ENCODE measurements at regions not wholly inside any gene's neighbourhood (a gene's known extent, or its start where the extent isn't known, plus 50 kb on each side); places are given as distances from the start of the nearest gene placed in this dataset.

DNA sequence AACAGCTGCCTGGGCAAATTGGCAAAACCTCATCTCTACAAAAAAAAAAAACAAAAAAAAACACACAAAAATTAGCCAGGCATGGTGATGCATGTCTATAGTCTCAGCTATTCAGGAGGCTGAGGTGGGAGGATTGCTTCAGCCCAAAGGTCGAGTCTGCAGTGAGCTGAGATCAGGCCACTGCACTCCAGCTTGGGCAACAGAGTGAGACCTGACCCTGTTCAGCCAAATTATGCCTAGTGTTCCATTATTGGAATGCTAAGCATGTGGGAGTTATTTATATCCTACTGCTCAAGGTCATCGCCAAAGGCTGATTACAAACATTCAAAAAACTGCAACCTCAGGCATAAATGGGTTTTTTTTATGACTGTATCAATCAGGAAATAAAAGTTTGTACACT, 1251.0 kb upstream of the PCDH9 start:
- intact Hi-C loops (cut with DNase I): no loop called here
- 26% methylated on average over 2 of the region's 2 CpGs for WGBS, 2 donors
- no peak for DNase-seq
- Histone ChIP-seq H3K9me3 (peaks cover 0 to 8% (median 0%) of the 10 kb centered on the region in 11 donors), H3K4me3 (no peak overlapping the region), H3K4me1 (peaks cover 0 to 4% (median 0%) of the 10 kb centered on the region in 9 donors), H3K27me3 (no peaks in the 10 kb centered on the region), H3K27ac (no peak overlapping the region), H3K36me3 (no peaks in the 10 kb centered on the region)
- TF ChIP-seq, protein P1, sequence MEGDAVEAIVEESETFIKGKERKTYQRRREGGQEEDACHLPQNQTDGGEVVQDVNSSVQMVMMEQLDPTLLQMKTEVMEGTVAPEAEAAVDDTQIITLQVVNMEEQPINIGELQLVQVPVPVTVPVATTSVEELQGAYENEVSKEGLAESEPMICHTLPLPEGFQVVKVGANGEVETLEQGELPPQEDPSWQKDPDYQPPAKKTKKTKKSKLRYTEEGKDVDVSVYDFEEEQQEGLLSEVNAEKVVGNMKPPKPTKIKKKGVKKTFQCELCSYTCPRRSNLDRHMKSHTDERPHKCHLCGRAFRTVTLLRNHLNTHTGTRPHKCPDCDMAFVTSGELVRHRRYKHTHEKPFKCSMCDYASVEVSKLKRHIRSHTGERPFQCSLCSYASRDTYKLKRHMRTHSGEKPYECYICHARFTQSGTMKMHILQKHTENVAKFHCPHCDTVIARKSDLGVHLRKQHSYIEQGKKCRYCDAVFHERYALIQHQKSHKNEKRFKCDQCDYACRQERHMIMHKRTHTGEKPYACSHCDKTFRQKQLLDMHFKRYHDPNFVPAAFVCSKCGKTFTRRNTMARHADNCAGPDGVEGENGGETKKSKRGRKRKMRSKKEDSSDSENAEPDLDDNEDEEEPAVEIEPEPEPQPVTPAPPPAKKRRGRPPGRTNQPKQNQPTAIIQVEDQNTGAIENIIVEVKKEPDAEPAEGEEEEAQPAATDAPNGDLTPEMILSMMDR (IDR thresholded peaks at IDR 0.05): no peak
- peak in 3 of 8 donors; percentile 39 to 67 (median 56) for ATAC-seq

DNA sequence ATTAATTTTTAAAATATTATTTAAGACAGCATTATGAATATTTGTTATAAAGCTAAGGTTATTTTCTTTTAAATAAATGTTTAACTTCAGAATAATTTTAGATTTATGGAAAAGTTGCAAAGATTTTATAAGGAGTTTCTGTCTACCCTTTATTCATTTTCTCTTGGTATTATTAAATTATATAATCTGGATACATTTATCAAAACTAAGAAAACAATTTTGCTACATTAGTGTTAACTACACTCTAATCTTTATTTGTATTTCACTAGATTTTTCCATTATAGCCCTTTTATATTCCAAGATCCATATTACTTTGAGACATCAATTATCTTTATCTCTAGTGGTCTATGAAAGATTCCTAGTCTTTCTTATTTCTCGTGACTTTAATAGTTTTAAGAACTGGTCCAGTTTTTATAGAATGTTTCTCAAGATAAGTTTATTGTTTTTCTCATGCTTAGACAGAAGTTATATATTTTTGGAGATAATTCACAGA, 1243.7 kb upstream of the PCDH9 start:
- Histone ChIP-seq H3K4me3 (no peak overlapping the region), H3K27ac (no peak overlapping the region), H3K36me3 (no peaks in the 10 kb centered on the region), H3K9me3 (peaks cover 0 to 3% (median 0%) of the 10 kb centered on the region in 11 donors), H3K27me3 (no peaks in the 10 kb centered on the region), H3K4me1 (no peaks in the 10 kb centered on the region)
- 64 to 83% methylated on average over 1 of the region's 1 CpG for WGBS, 2 donors
- ATAC-seq: no peak
- TF ChIP-seq, protein P1 (IDR thresholded peaks at IDR 0.05): no peak
- intact Hi-C loops (cut with DNase I): no loop called here
- DNase-seq: no peak

DNA sequence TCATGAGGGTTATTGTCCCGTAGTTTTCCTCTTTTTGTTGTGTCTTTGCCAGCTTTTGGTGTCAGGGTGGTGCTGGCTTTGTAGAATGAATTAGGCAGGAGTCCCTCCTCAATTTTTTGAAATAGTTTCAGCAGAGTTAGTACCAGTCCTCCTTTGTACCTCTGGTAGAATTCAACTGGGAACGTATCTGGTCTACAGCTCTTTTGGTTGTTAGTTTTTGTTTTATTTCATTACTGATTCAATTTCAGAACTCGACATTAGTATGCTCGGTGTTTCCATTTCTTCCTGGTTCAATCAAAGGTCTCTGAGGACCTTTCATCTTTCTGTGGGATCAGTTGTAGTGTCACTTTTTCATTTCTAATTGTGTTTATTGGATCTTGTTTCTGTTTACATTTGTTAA, 1237.0 kb upstream of the PCDH9 start:
- ATAC-seq: no peak
- intact Hi-C loops (cut with DNase I): no loop called here
- H3K36me3 ChIP-seq: no peaks in the 10 kb centered on the region

DNA sequence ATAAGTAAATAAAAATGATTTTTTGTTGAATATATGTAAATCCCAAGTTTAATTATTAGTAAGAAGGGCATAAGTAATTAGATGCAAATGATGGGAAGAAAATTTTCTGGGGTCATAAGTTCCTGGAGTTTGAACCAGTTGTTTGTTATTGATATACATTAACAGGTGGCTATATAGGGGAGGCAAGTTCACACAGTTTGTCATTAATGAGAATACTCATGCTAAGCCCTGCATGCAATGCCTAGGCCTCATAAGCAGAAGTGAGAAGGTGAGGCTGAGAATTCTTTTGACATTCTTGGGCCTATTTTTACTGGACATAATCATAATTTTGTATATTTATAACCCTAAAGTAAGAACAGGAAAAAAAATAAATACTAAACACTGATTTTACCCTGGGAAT, 1210.7 kb upstream of the PCDH9 start:
- H3K4me3 ChIP-seq: no peak overlapping the region
- intact Hi-C loops (cut with DNase I): no loop called here
- H3K36me3 ChIP-seq: no peaks in the 10 kb centered on the region
- no peak overlapping the region for H3K27ac ChIP-seq
- H3K9me3 ChIP-seq: peaks cover 0 to 18% (median 0%) of the 10 kb centered on the region in 11 donors
- DNase-seq (no peak), ATAC-seq (no peak)
- TF ChIP-seq, protein P1 (IDR thresholded peaks at IDR 0.05): no peak
- H3K4me1 ChIP-seq: no peaks in the 10 kb centered on the region
- no peaks in the 10 kb centered on the region for H3K27me3 ChIP-seq

More for the DNA sequence above, 1237.0 kb upstream of the PCDH9 start:
- DNase-seq: no peak
- H3K27ac ChIP-seq: no peak overlapping the region
- no peak overlapping the region for H3K4me3 ChIP-seq
- TF ChIP-seq, protein P1 (IDR thresholded peaks at IDR 0.05): no peak
- H3K4me1 ChIP-seq: no peaks in the 10 kb centered on the region
- peaks cover 0 to 11% (median 0%) of the 10 kb centered on the region in 11 donors for H3K9me3 ChIP-seq
- WGBS, 2 donors: 71 to 78% methylated on average over 4 of the region's 4 CpGs
- H3K27me3 ChIP-seq: no peaks in the 10 kb centered on the region

All from heart right ventricle (tissue), 16 donors.